Upper lobe of right lung (tissue), 1 donor: ENCODE measurements at regions not wholly inside any gene's neighbourhood (a gene's known extent, or its start where the extent isn't known, plus 50 kb on each side); places are given as distances from the start of the nearest gene placed in this dataset.
A peak's percentile ranks its signal among the peaks of the same experiment; 100 is the strongest.

ENCODE experiments used
- ATAC-seq: fragments of 200-7000 bp; cut with Tn5 transposase; one replicate; pipeline ENCODE4 v1.9.1; 2020; ENCODE audit warnings: mild to moderate bottlenecking, moderate library complexity
- DNase-seq: peaks from one replicate; pipeline ENCODE4 v3.0.0-alpha.2; 2020
- H3K27ac ChIP-seq: fragments of 200-600 bp; one replicate; pipeline ENCODE4 v1.8.0; 2022
- H3K27me3 ChIP-seq: fragments of 200-600 bp; one replicate; pipeline ENCODE4 v1.8.0; 2022; ENCODE audit warnings: mild to moderate bottlenecking
- H3K36me3 ChIP-seq: fragments of 200-600 bp; one replicate; pipeline ENCODE4 v1.8.0; 2022
- H3K4me1 ChIP-seq: fragments of 200-600 bp; one replicate; pipeline ENCODE4 v1.8.0; 2022
- H3K4me3 ChIP-seq: fragments of 200-600 bp; one replicate; pipeline ENCODE4 v1.8.0; 2022; ENCODE audit warnings: mild to moderate bottlenecking
- H3K9me3 ChIP-seq: fragments of 200-600 bp; one replicate; pipeline ENCODE4 v1.8.0; 2022
- intact Hi-C: fragments of 100-400 bp; cut with DNase I; formaldehyde crosslinking; loops from one replicate; pipeline ENCODE4 v1.11.0; 2022
- TF ChIP-seq, protein P1 (sequence below): fragments of 200-600 bp; IDR thresholded peaks from one replicate; pipeline ENCODE4 v1.8.0; 2022; ENCODE audit warnings: antibody characterized with exemption
- donor health status: DM: no; HTN: yes; CAD: no; lungs with severe emphysema.

DNA sequence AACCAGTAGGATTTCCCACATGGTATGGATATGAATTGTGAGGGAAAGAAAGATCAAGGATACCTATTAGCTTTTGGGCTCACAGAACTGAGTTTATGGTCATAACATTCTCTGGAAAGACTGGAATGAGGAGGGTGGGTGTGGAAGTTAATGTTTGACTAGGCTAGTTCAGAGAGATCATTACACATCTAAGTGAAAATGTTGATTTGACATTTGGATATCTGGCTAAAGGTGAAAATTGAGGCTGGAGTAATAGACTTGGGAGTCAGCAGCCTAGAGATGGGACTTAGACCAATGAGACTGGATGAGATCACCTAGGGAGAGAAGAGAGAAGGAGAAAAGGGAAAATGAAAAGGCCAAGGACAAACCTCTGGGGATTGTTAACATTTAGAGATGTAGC lies 437.3 kb downstream of the CCSER2 start:
- DNase-seq = no peak
- intact Hi-C loops = no loop called here

DNA sequence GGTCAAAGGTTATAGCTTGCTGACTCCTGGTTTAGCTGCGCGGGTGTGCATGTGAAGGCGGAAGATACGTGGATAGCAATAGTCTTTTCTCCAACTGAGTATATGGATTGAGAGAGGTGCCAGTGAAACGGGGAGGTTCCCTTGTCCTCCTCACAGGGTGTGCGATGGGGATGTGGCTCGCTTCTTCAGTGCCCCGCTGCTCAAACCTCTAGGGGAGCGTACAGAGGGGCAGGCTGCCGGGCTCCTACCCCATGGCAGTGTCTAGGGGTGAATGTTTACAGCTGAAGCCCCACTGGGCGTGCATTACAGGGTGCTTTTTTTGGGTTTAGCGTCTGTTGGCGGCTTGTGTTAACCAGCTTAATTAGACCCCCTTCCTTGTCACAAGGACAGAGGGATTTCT lies 438.5 kb downstream of the CCSER2 start:
- intact Hi-C loops = no loop called here
- no peak overlapping the region for H3K4me3 ChIP-seq
- H3K9me3 ChIP-seq = no peaks in the 10 kb centered on the region
- H3K27ac ChIP-seq = no peak overlapping the region
- H3K4me1 ChIP-seq = no peaks in the 10 kb centered on the region
- TF ChIP-seq, protein P1, sequence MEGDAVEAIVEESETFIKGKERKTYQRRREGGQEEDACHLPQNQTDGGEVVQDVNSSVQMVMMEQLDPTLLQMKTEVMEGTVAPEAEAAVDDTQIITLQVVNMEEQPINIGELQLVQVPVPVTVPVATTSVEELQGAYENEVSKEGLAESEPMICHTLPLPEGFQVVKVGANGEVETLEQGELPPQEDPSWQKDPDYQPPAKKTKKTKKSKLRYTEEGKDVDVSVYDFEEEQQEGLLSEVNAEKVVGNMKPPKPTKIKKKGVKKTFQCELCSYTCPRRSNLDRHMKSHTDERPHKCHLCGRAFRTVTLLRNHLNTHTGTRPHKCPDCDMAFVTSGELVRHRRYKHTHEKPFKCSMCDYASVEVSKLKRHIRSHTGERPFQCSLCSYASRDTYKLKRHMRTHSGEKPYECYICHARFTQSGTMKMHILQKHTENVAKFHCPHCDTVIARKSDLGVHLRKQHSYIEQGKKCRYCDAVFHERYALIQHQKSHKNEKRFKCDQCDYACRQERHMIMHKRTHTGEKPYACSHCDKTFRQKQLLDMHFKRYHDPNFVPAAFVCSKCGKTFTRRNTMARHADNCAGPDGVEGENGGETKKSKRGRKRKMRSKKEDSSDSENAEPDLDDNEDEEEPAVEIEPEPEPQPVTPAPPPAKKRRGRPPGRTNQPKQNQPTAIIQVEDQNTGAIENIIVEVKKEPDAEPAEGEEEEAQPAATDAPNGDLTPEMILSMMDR = no peak
- ATAC-seq = no peak
- DNase-seq = no peak
- H3K27me3 ChIP-seq = no peaks in the 10 kb centered on the region
- no peaks in the 10 kb centered on the region for H3K36me3 ChIP-seq

More for the DNA sequence above, 437.3 kb downstream of the CCSER2 start:
- Histone ChIP-seq H3K27ac (no peak overlapping the region), H3K4me1 (no peaks in the 10 kb centered on the region), H3K9me3 (no peaks in the 10 kb centered on the region), H3K27me3 (no peaks in the 10 kb centered on the region), H3K4me3 (no peak overlapping the region), H3K36me3 (no peaks in the 10 kb centered on the region)
- ATAC-seq = no peak
- TF ChIP-seq, protein P1 = no peak

DNA sequence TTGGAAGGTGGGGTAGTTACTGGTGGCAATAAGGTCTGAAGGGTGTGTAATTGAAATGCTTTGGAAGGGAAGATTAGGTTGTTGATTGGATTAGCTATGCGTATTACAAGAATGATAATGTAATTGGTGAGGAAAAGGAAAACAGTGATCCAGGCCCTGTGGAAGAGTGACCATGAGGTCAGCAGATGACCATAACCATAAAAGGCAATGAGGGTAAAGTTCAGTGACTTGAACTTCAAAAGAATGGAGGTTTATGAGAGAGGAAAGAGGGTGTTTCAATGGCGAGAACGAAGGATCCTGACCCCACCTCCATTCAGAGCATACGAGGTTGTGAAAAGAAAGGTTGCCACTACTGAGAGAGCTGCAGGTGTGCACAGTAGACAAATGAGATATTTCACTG lies 439.7 kb downstream of the CCSER2 start:
- intact Hi-C loops = no loop called here
- H3K9me3 ChIP-seq = no peaks in the 10 kb centered on the region
- H3K4me3 ChIP-seq = no peak overlapping the region
- H3K27me3 ChIP-seq = no peaks in the 10 kb centered on the region
- H3K27ac ChIP-seq = no peak overlapping the region
- no peaks in the 10 kb centered on the region for H3K4me1 ChIP-seq
- ATAC-seq (no peak), DNase-seq (no peak)
- TF ChIP-seq, protein P1 = no peak
- H3K36me3 ChIP-seq = no peaks in the 10 kb centered on the region

DNA sequence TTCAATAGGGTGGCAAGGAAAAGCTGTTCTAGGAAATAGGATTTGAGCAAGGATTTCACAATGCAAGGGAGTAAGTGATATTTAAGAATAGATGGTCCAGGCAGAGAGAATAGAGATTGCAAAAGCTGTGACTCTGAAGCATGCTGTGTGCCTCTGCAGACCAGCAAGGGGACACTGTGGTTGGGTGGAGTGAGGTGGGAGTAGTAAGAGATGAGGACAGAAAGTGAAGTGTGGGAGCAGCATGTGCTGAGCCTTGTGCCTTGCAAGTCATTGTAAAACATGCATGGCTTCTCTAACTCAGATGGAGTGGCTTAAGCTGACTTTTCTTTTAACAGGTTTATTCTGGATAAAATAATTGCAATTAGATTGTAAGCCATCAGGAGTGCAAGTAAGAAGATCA lies 442.4 kb downstream of the CCSER2 start:
- H3K4me1 ChIP-seq = no peaks in the 10 kb centered on the region
- ATAC-seq = no peak
- no peak overlapping the region for H3K4me3 ChIP-seq
- no peak for DNase-seq
- H3K27me3 ChIP-seq = no peaks in the 10 kb centered on the region
- TF ChIP-seq, protein P1 = no peak
- intact Hi-C loops = no loop called here
- no peak overlapping the region for H3K27ac ChIP-seq
- H3K9me3 ChIP-seq = no peaks in the 10 kb centered on the region
- H3K36me3 ChIP-seq = no peaks in the 10 kb centered on the region

DNA sequence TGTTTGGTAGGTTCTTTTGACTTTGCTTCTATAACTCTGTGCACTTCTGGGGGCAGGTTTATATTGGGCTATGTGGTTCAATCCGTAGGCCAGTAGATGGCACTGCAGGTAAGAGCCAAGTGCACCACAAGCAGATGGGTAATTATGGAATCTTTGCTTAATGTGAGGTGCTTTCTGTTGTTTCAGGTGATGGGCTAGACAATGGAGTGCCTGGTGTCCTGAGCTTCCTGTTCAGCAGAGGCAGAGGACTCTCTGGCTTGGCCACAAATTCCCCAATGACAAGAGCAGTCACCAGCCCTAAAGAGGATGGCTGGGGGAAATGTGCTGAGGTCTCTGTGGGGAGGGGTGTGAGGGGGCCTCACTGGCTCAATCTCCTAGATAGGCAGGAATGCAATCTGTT lies 455.0 kb downstream of the CCSER2 start:
- Histone ChIP-seq H3K27me3 (no peaks in the 10 kb centered on the region), H3K9me3 (no peaks in the 10 kb centered on the region), H3K27ac (no peak overlapping the region), H3K36me3 (no peaks in the 10 kb centered on the region), H3K4me3 (no peak overlapping the region), H3K4me1 (no peaks in the 10 kb centered on the region)
- intact Hi-C loops = no loop called here
- TF ChIP-seq, protein P1 = peak; percentile 50
- DNase-seq = no peak
- ATAC-seq = peak; percentile 87

DNA sequence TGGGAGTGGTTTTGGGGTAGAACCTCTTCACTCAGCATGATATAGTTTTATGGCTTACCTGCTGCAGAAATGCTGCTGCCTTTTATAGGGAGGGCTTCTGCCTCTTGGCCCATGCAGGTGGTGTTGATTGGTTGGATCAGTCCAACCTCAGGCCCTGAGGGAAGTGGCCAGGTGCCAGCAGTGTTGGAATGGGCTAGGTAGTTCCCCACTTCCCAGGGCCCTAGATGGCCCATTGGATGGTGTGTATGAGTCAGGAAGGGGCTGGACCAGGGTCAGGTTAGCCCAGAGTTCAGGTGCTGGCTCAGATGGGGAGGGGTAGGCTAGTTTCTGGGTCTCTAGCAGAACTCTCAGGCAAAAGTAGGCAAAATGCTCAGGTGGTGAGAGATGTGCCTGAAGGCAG lies 455.5 kb downstream of the CCSER2 start:
- ATAC-seq (peak; percentile 43), DNase-seq (no peak)
- no peaks in the 10 kb centered on the region for H3K9me3 ChIP-seq
- H3K36me3 ChIP-seq = no peaks in the 10 kb centered on the region
- no peaks in the 10 kb centered on the region for H3K4me1 ChIP-seq
- H3K27ac ChIP-seq = no peak overlapping the region
- H3K27me3 ChIP-seq = no peaks in the 10 kb centered on the region
- no peak overlapping the region for H3K4me3 ChIP-seq
- TF ChIP-seq, protein P1 = no peak
- intact Hi-C loops = no loop called here
